HEK293T (cell line): ENCODE measurements at regions not wholly inside any gene's neighbourhood (a gene's known extent, or its start where the extent isn't known, plus 50 kb on each side); places are given as distances from the start of the nearest gene placed in this dataset.

ENCODE experiments used
- CTCF ChIA-PET: fragments of 350-600 bp; formaldehyde crosslinking; extraction: SDS; loops from one replicate; lab custom pipeline; 2021; ENCODE audit warnings: antibody characterized with exemption, inconsistent platforms; lab: Yijun Ruan, JAX
- POLR2A ChIA-PET: fragments of 350-600 bp; formaldehyde crosslinking; extraction: SDS; loops from one replicate; lab custom pipeline; 2020; ENCODE audit warnings: antibody characterized with exemption, inconsistent platforms; lab: Yijun Ruan, JAX
- DNase-seq: peaks from one replicate; pipeline ENCODE4 v3.0.0; 2012; ENCODE audit warnings: mixed read lengths; ENCODE audit errors: extremely low spot score
- ARNT ChIP-seq: fragments of 450-650 bp; IDR thresholded peaks from 2 replicates; pipeline ENCODE4 v1.6.1; 2017; ENCODE audit warnings: mild to moderate bottlenecking
- BHLHE40 ChIP-seq: fragments of 450-650 bp; IDR thresholded peaks from 2 replicates; pipeline ENCODE4 v1.6.1; 2016; ENCODE audit warnings: mild to moderate bottlenecking, moderate library complexity, borderline replicate concordance
- CTBP1 ChIP-seq: fragments of 450-650 bp; IDR thresholded peaks from 2 replicates; pipeline ENCODE4 v1.6.1; 2016; ENCODE audit warnings: borderline replicate concordance
- ELF4 ChIP-seq: fragments of 450-650 bp; IDR thresholded peaks from 2 replicates; pipeline ENCODE4 v1.6.1; 2017; ENCODE audit warnings: antibody characterized with exemption
- FOXA1 ChIP-seq: fragments of 450-650 bp; IDR thresholded peaks from 2 replicates; pipeline ENCODE4 v1.6.1; 2016; ENCODE audit warnings: mild to moderate bottlenecking
- FOXK2 ChIP-seq: fragments of 450-650 bp; IDR thresholded peaks from 2 replicates; pipeline ENCODE4 v1.6.1; 2016; ENCODE audit warnings: mild to moderate bottlenecking
- FOXM1 ChIP-seq: fragments of 450-650 bp; IDR thresholded peaks from 2 replicates; pipeline ENCODE4 v1.6.1; 2017; ENCODE audit warnings: mild to moderate bottlenecking, borderline replicate concordance
- HDGF ChIP-seq: fragments of 450-650 bp; IDR thresholded peaks from 2 replicates; pipeline ENCODE4 v1.6.1; 2017; ENCODE audit warnings: antibody characterized with exemption, borderline replicate concordance
- L3MBTL2 ChIP-seq: fragments of 450-650 bp; conservative IDR thresholded peaks from 2 replicates; pipeline ENCODE4 v1.6.1; 2016; ENCODE audit warnings: mild to moderate bottlenecking
- LEF1 ChIP-seq: fragments of 450-650 bp; IDR thresholded peaks from 2 replicates; pipeline ENCODE4 v1.6.1; 2017; ENCODE audit warnings: mild to moderate bottlenecking, borderline replicate concordance
- NFRKB ChIP-seq: fragments of 450-650 bp; IDR thresholded peaks from 2 replicates; pipeline ENCODE4 v1.6.1; 2016; ENCODE audit warnings: mild to moderate bottlenecking, moderate library complexity
- PKNOX1 ChIP-seq: fragments of 450-650 bp; IDR thresholded peaks from 2 replicates; pipeline ENCODE4 v1.6.1; 2016
- SP1 ChIP-seq: fragments of 450-650 bp; IDR thresholded peaks from 2 replicates; pipeline ENCODE4 v1.6.1; 2017
- SUZ12 ChIP-seq: fragments of 450-650 bp; IDR thresholded peaks from 2 replicates; pipeline ENCODE4 v1.6.1; 2016; ENCODE audit warnings: mild to moderate bottlenecking
- TARDBP ChIP-seq: fragments of 450-650 bp; IDR thresholded peaks from 2 replicates; pipeline ENCODE4 v1.6.1; 2016
- ZNF384 ChIP-seq: fragments of 450-650 bp; IDR thresholded peaks from 2 replicates; pipeline ENCODE4 v1.6.1; 2016

DNA sequence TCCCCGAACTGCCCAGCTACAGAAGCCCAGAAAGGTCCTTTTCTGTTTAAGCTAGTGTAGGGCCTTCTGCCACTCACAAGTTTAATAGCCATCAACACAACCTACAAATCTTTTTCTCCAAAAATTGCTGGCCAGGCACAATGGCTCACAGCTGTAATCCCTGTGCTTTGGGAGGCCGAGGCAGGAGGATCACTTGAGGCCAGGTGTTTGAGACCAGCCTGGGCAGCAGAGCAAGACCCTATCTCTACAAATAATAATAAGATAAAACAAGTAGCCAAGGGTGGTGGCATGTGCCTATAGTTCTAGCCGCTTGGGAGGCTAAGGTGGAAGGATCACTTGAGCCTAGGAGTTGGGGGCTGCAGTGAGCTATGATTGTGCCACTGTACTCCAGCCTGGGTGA, 176.4 kb downstream of the HSD17B3 start:
- TF ChIP-seq TARDBP: no peak
- no peak for TF ChIP-seq FOXA1
- TF ChIP-seq L3MBTL2: no peak
- TF ChIP-seq LEF1: no peak
- no peak for TF ChIP-seq SP1
- TF ChIP-seq PKNOX1: no peak
- no peak for TF ChIP-seq NFRKB
- TF ChIP-seq FOXK2: no peak
- TF ChIP-seq FOXM1: no peak
- ChIA-PET CTCF (no interaction called here), POLR2A (no interaction called here)
- no peak for DNase-seq

DNA sequence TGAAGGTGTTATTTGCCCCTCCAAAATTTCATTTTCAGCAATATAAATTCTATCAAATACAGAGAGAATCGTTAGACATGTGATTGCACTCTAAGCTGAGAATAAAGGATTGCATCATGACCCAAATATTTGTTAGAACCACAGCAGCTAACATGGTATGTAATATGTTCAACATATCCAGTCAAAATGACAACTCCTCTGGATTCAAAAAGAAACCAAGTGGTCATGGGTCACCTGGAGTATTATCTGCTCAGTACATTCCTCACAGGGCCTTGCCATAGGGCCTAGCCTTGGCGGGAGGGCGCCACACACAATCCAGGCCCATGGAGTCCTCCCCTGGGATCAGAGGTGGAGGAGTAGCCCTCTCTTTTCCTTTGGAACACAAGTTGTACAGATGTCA, 179.2 kb downstream of the HSD17B3 start:
- CTCF ChIA-PET: no interaction called here
- POLR2A ChIA-PET: no interaction called here
- DNase-seq: no peak
- no peak for TF ChIP-seq SP1
- no peak for TF ChIP-seq FOXK2
- no peak for TF ChIP-seq CTBP1
- TF ChIP-seq PKNOX1: no peak
- no peak for TF ChIP-seq ELF4
- no peak for TF ChIP-seq NFRKB
- no peak for TF ChIP-seq ZNF384
- TF ChIP-seq LEF1: no peak
- no peak for TF ChIP-seq HDGF
- no peak for TF ChIP-seq BHLHE40
- no peak for TF ChIP-seq TARDBP
- no peak for TF ChIP-seq ARNT
- no peak for TF ChIP-seq SUZ12

DNA sequence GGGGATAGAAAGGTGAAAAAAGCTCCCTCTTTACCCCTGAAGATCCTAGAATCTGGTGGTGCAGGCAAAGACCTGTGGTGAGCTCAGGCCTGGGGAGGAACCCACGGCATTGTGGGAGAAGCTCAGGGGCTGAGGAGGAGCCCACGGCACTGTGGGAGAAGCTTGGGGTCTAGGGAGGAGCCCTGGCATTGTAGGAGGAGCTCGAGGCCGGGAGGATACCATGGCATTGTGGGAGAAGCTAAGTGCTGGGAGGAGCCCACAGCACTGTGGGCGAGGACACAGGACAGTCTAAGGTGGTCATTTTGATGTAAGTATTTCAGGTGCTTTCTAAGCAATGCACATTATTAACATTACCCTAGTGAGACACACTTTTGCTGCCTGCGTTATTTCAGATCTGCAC, 179.7 kb downstream of the HSD17B3 start:
- TF ChIP-seq L3MBTL2 (no peak), ELF4 (no peak), NFRKB (no peak), BHLHE40 (no peak), SP1 (no peak), ZNF384 (no peak), FOXK2 (no peak), FOXM1 (no peak), LEF1 (no peak), SUZ12 (no peak), HDGF (no peak), ARNT (no peak), CTBP1 (no peak), TARDBP (no peak), FOXA1 (no peak), PKNOX1 (no peak)
- CTCF ChIA-PET: no interaction called here
- DNase-seq: no peak
- POLR2A ChIA-PET: no interaction called here

GRCh38 chr9:96121136-96121535, 180.8 kb downstream of the HSD17B3 start:
- TF ChIP-seq PKNOX1 (no peak), ARNT (no peak), FOXM1 (no peak), FOXA1 (no peak), ZNF384 (no peak), HDGF (no peak), BHLHE40 (no peak), LEF1 (no peak), NFRKB (no peak), SP1 (no peak), SUZ12 (no peak), L3MBTL2 (no peak), ELF4 (no peak), CTBP1 (no peak), TARDBP (no peak), FOXK2 (no peak)
- DNase-seq: no peak
- ChIA-PET CTCF (no interaction called here), POLR2A (no interaction called here)

GRCh38 chr9:96117398-96118080, 184.4 kb downstream of the HSD17B3 start:
- CTCF ChIA-PET: no interaction called here
- TF ChIP-seq HDGF (no peak), LEF1 (no peak), TARDBP (no peak), FOXA1 (no peak), L3MBTL2 (no peak), ARNT (no peak), CTBP1 (no peak), SP1 (no peak), ZNF384 (no peak), NFRKB (no peak), SUZ12 (no peak), PKNOX1 (no peak), BHLHE40 (no peak), FOXM1 (no peak), ELF4 (no peak), FOXK2 (no peak)
- no peak for DNase-seq
- POLR2A ChIA-PET: no interaction called here
